Endothelial cell of umbilical vein (primary cell): ENCODE measurements at regions not wholly inside any gene's neighbourhood (a gene's known extent, or its start where the extent isn't known, plus 50 kb on each side); places are given as distances from the start of the nearest gene placed in this dataset.

Experiments used
- EZH2 ChIP-seq: IDR thresholded peaks from 2 replicates; pipeline ENCODE4 v1.6.1; 2012; ENCODE audit warnings: borderline replicate concordance, low read depth, mild to moderate bottlenecking, moderate library complexity, low read length, inconsistent platforms; ENCODE audit not compliant: severe bottlenecking
- POLR2A ChIP-seq: IDR thresholded peaks from 2 replicates; pipeline ENCODE4 v1.6.1; 2012; ENCODE audit warnings: low read depth, mild to moderate bottlenecking, control low read depth, low read length
- TF ChIP-seq, protein P1 (sequence below), 2 donors: IDR thresholded peaks; 1 replicate in 1 of 2; 2 replicates in 1 of 2; pipeline ENCODE4 v1.5.1; 2011; ENCODE audit warnings: low read length in 2 of 2, mild to moderate bottlenecking in 2 of 2, moderate library complexity in 2 of 2, control low read depth in 1 of 2, inconsistent platforms in 1 of 2, low read depth in 1 of 2; ENCODE audit not compliant: insufficient read depth in 1 of 2; ENCODE audit errors: extremely low read depth in 1 of 2
- TF ChIP-seq, protein P2 (sequence below): IDR thresholded peaks from 2 replicates; pipeline ENCODE4 v1.6.1; 2011; ENCODE audit not compliant: insufficient read depth, insufficient read length

DNA sequence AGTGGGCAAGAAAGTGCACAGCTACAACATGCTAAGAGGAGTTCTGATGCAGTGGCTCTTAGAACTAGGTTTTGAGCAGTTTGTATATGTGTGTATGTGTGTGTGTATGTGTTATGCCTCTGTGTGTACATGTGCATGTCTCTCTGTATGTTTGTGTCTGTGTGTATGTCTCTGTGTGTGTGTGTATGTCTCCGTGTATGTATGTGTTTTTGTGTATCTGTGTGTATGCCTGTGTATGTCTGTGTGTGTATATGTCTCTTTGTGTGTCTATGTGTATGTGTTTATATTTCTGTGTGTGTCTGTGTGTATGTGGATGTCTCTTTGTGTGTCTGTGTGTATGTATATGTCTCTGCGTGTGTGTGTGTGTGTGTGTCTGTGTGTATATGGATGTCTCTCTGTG is 139.6 kb downstream of the C12orf75 start:
- TF ChIP-seq, protein P1, sequence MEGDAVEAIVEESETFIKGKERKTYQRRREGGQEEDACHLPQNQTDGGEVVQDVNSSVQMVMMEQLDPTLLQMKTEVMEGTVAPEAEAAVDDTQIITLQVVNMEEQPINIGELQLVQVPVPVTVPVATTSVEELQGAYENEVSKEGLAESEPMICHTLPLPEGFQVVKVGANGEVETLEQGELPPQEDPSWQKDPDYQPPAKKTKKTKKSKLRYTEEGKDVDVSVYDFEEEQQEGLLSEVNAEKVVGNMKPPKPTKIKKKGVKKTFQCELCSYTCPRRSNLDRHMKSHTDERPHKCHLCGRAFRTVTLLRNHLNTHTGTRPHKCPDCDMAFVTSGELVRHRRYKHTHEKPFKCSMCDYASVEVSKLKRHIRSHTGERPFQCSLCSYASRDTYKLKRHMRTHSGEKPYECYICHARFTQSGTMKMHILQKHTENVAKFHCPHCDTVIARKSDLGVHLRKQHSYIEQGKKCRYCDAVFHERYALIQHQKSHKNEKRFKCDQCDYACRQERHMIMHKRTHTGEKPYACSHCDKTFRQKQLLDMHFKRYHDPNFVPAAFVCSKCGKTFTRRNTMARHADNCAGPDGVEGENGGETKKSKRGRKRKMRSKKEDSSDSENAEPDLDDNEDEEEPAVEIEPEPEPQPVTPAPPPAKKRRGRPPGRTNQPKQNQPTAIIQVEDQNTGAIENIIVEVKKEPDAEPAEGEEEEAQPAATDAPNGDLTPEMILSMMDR (IDR thresholded peaks at IDR 0.05; ENCODE audit: extremely low read depth in 1 of 2, insufficient read depth in 1 of 2, low read depth in 1 of 2, low read length in 2 of 2) = no peak
- TF ChIP-seq, protein P2, sequence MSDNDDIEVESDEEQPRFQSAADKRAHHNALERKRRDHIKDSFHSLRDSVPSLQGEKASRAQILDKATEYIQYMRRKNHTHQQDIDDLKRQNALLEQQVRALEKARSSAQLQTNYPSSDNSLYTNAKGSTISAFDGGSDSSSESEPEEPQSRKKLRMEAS = no peak
- TF ChIP-seq POLR2A (peak; percentile 95), EZH2 (no peak)
